ENCODE measurements at regions not wholly inside any gene's neighbourhood (a gene's known extent, or its start where the extent isn't known, plus 50 kb on each side); places are given as distances from the start of the nearest gene placed in this dataset.

GRCh38 chr1:56437959-56438358 is 141.4 kb downstream of the PLPP3 start:
- Histone ChIP-seq H3K9ac (ENCODE audit: insufficient read depth, low read depth, low read length) (no peak overlapping the region), H3K9me3 (ENCODE audit: low read length) (no peaks in the 10 kb centered on the region), H3K79me2 (ENCODE audit: insufficient read depth, low read length) (no peaks in the 10 kb centered on the region), H3K4me2 (ENCODE audit: low read depth, low read length) (no peak overlapping the region), H3K27ac (ENCODE audit: extremely low read length, insufficient read depth, low read length) (peak overlapping the region; percentile 81), H3K4me3 (replicated peaks in 1 of 3; ENCODE audit: insufficient read depth in 1 of 3, low read depth in 2 of 3, low read length in 3 of 3) (no peak overlapping the region), H3K36me3 (replicated peaks in 1 of 2; ENCODE audit: control insufficient read depth in 1 of 2, insufficient read depth in 2 of 2, low read length in 2 of 2) (no peaks in the 10 kb centered on the region), H4K20me1 (ENCODE audit: insufficient read depth, low read length) (no peaks in the 10 kb centered on the region), H2AFZ (ENCODE audit: low read length) (no peak overlapping the region), H3K4me1 (ENCODE audit: insufficient read depth, low read length) (peaks cover 91% of the 10 kb centered on the region), H3K27me3 (ENCODE audit: control insufficient read depth in 1 of 2, insufficient read depth in 2 of 2, low read length in 2 of 2) (no peaks in the 10 kb centered on the region)
- no TSS peak for BruUV-seq (replicated peaks)
- WGBS (ENCODE audit: low lambda C conversion rate): 63% methylated on average over 1 of the region's 1 CpG
- DNase-seq (ENCODE audit: low spot score): no peak
- in situ Hi-C loops (cut with HindIII; ENCODE audit: extremely low pct_ligation_motif_present, low pct_unique_long_range_greater_than_20kb) (no loop called here), intact Hi-C loops (cut with micrococcal nuclease; ENCODE audit: unreplicated experiment) (loop anchor here (2.0 kb wide), 1 partner anchor 51 kb away; no protein-coding TSS in a partner anchor)
- TF ChIP-seq KDM5B (CRISPR knock-in tag; IDR thresholded peaks at IDR 0.05; ENCODE audit: borderline replicate concordance): no peak
- peak; percentile 63 for TF ChIP-seq FOSL2 (CRISPR knock-in tag; IDR thresholded peaks at IDR 0.05)
- CTCF ChIA-PET (ENCODE audit: low intra/inter-chr PET ratio, low total read pairs): no interaction called here
- no peak for FAIRE-seq
- POLR2A ChIA-PET: interaction anchor here (1.0 to 3.4 kb wide), 7 partner anchors 11 to 132 kb away, joined by 3 to 20 read pairs (median 14); no protein-coding TSS in a partner anchor
- ATAC-seq: no peak

GRCh38 chr1:56436912-56437417 is 142.4 kb downstream of the PLPP3 start:
- Histone ChIP-seq H3K9ac (ENCODE audit: insufficient read depth, low read depth, low read length) (peak overlapping the region; percentile 57), H3K27ac (ENCODE audit: extremely low read length, insufficient read depth, low read length) (peak overlapping the region; percentile 81), H3K4me3 (replicated peaks in 1 of 3; ENCODE audit: insufficient read depth in 1 of 3, low read depth in 2 of 3, low read length in 3 of 3) (peak overlapping the region in 1 of 3 experiments; percentile 22; a peak in 1 of 6 replicates), H3K79me2 (ENCODE audit: insufficient read depth, low read length) (no peaks in the 10 kb centered on the region), H2AFZ (ENCODE audit: low read length) (no peak overlapping the region), H4K20me1 (ENCODE audit: insufficient read depth, low read length) (no peaks in the 10 kb centered on the region), H3K9me3 (ENCODE audit: low read length) (no peaks in the 10 kb centered on the region), H3K4me2 (ENCODE audit: low read depth, low read length) (peak overlapping the region; percentile 65), H3K27me3 (ENCODE audit: control insufficient read depth in 1 of 2, insufficient read depth in 2 of 2, low read length in 2 of 2) (no peaks in the 10 kb centered on the region), H3K4me1 (ENCODE audit: insufficient read depth, low read length) (peaks cover 94% of the 10 kb centered on the region), H3K36me3 (replicated peaks in 1 of 2; ENCODE audit: control insufficient read depth in 1 of 2, insufficient read depth in 2 of 2, low read length in 2 of 2) (no peaks in the 10 kb centered on the region)
- in situ Hi-C loops (cut with HindIII; ENCODE audit: extremely low pct_ligation_motif_present, low pct_unique_long_range_greater_than_20kb) (no loop called here), intact Hi-C loops (cut with micrococcal nuclease; ENCODE audit: unreplicated experiment) (no loop called here)
- ChIA-PET POLR2A (interaction anchor here (0.7 to 3.4 kb wide), 19 partner anchors 8 to 1007 kb away, joined by 3 to 20 read pairs (median 4); partner anchors contain the start of gene PLPP3), CTCF (ENCODE audit: low intra/inter-chr PET ratio, low total read pairs) (no interaction called here)
- FAIRE-seq (peak; percentile 95), ATAC-seq (peak; percentile 82), DNase-seq (ENCODE audit: low spot score) (peak; percentile 93)
- 2% methylated on average over 7 of the region's 8 CpGs for WGBS (ENCODE audit: low lambda C conversion rate)
- no TSS peak for BruUV-seq (replicated peaks)
- TF ChIP-seq ZC3H13 (CRISPR knock-in tag; IDR thresholded peaks at IDR 0.05): no peak
- no peak for TF ChIP-seq ZNF142 (CRISPR knock-in tag; IDR thresholded peaks at IDR 0.05)
- TF ChIP-seq SOX5 (CRISPR knock-in tag; IDR thresholded peaks at IDR 0.05; ENCODE audit: borderline replicate concordance): peak; percentile 100
- peak; percentile 77; the same call in 1 of the 2 replicates for TF ChIP-seq FOXP4 (CRISPR knock-in tag; IDR thresholded peaks at IDR 0.05)
- TF ChIP-seq ZNF710 (CRISPR knock-in tag; IDR thresholded peaks at IDR 0.05; ENCODE audit: borderline replicate concordance): peak; percentile 84; the same call in 1 of the 2 replicates
